ENCODE measurements at regions not wholly inside any gene's neighbourhood (a gene's known extent, or its start where the extent isn't known, plus 50 kb on each side); places are given as distances from the start of the nearest gene placed in this dataset.
"Not testable (repeated sequence)": the region's sequence is repeated elsewhere in the genome, so short reads cannot be mapped to it uniquely, and the experiment has no call there.

DNA sequence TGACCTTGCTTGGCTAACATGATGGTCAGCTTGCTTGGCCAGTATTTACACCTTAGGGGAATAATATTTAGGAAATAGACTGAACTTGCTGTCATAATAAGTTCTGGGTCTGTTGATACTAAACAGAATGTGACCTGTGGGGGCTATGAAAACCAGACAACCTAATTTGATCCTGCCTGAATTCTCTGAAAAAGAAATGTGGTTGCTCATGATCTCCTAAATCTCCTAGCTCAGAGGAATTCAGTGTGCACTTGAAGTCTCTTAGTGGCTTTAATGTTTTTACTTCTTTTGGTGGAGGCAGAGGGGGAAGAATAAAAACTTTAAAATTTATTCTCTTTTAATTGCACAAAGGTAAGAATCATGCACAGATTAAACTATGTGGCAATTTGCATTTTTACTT lies 205.2 kb downstream of the SEC23IP start:
- Histone ChIP-seq H3K27me3 (ENCODE audit: control insufficient read depth in 1 of 2, insufficient read depth in 2 of 2, low read length in 1 of 2) (no peaks in the 10 kb centered on the region), H3K27ac (ENCODE audit: low read depth in 1 of 2, low read length in 2 of 2) (no peak overlapping the region), H3K9me3 (ENCODE audit: control insufficient read depth, low read length) (no peaks in the 10 kb centered on the region), H3K4me3 (ENCODE audit: low read length in 2 of 2) (no peak overlapping the region), H3K36me3 (ENCODE audit: control insufficient read depth in 1 of 2, insufficient read depth in 2 of 2, low read length in 1 of 2) (no peaks in the 10 kb centered on the region), H3K4me1 (ENCODE audit: control insufficient read depth in 1 of 2, insufficient read depth in 2 of 2, low read length in 2 of 2) (no peaks in the 10 kb centered on the region)
- ATAC-seq (ENCODE audit: low FRiP score) = no peak
- DNase-seq = no peak
- intact Hi-C loops (cut with DNase I) = no loop called here

DNA sequence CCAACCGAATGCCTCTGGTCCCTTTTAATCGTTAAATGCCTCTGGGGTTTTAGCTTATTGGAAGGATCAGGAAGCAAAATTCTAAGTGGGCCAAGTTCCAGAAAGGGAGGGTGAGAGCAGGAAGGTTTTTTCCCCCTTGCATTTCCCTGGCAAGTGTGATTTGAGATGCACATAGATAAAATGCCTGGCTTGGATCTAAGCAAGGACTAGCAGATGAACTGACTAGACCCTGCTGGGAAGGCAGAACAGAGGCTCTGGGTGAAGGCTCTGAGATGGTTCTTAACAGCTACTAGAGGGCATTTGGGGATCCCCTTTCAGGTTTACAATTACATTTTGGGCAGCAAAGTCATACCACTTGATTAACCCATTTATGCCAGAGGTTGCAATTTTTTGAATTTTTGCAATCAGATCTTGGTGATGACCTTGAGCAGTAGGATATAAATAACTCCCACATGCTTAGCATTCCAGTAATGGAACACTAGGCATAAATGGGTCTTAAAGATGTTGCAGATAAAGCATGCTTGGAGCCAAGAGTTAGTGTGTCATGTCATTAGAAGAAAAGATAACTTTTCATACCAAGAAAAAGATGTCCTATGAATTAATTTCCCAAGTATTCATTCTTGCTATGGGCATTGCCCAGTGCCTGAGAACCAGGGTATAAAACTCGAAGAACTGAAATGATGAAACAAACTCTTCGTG lies 205.9 kb downstream of the SEC23IP start:
- no peaks in the 10 kb centered on the region for H3K4me1 ChIP-seq (ENCODE audit: control insufficient read depth in 1 of 2, insufficient read depth in 2 of 2, low read length in 2 of 2)
- H3K4me3 ChIP-seq (ENCODE audit: low read length in 2 of 2) = no peak overlapping the region
- no peaks in the 10 kb centered on the region for H3K27me3 ChIP-seq (ENCODE audit: control insufficient read depth in 1 of 2, insufficient read depth in 2 of 2, low read length in 1 of 2)
- H3K9me3 ChIP-seq (ENCODE audit: control insufficient read depth, low read length) = no peaks in the 10 kb centered on the region
- intact Hi-C loops (cut with DNase I) = no loop called here
- no peak overlapping the region for H3K27ac ChIP-seq (ENCODE audit: low read depth in 1 of 2, low read length in 2 of 2)
- DNase-seq (no peak), ATAC-seq (ENCODE audit: low FRiP score) (no peak)
- H3K36me3 ChIP-seq (ENCODE audit: control insufficient read depth in 1 of 2, insufficient read depth in 2 of 2, low read length in 1 of 2) = no peaks in the 10 kb centered on the region
- WGBS, 2 donors = 56 to 58% methylated on average over 4 of the region's 4 CpGs

DNA sequence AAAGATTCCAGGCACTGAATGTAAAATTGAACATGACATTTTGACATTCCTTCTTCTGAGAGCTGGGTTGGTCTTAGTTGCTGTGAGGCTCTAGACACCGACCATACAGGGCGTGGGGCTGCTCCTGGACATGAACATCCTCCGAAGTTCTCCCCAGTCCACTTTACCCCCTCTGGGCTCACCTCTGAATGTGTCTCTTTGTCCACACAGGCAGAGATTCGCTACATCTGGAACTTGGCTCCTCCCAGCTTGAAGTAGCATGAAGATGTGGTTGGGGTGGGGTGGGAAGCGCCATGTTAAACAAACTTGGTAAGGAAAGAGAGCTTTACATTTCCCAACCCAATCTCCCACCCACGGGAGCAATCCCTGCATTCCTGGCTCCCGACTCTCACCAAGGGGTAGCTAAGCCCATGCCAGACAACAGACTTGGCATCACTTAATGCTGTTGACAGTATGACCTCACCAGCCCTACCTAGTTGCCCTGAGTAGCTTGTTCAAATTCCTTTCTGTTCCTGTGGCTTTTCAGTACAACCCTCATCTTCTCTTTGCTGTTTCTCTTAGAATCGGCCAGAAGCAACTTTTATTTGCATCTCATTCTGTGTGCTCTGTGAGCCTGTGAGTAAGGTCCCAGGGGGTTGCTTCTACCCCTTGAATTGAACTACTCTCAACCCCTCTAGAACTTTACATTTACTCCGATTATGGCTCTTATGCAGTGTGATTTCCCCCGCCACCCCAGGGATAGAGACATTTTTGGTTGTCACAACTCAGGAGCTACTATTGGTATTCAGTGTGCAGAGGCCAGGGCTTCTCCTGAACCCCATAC lies 211.4 kb downstream of the SEC23IP start:
- no peak overlapping the region for H3K4me3 ChIP-seq (ENCODE audit: low read length in 2 of 2)
- WGBS, 2 donors = 70% methylated on average over 10 of the region's 10 CpGs
- DNase-seq (no peak), ATAC-seq (ENCODE audit: low FRiP score) (no peak)
- no peaks in the 10 kb centered on the region for H3K27me3 ChIP-seq (ENCODE audit: control insufficient read depth in 1 of 2, insufficient read depth in 2 of 2, low read length in 1 of 2)
- no peaks in the 10 kb centered on the region for H3K36me3 ChIP-seq (ENCODE audit: control insufficient read depth in 1 of 2, insufficient read depth in 2 of 2, low read length in 1 of 2)
- intact Hi-C loops (cut with DNase I) = no loop called here
- no peaks in the 10 kb centered on the region for H3K4me1 ChIP-seq (ENCODE audit: control insufficient read depth in 1 of 2, insufficient read depth in 2 of 2, low read length in 2 of 2)
- no peaks in the 10 kb centered on the region for H3K9me3 ChIP-seq (ENCODE audit: control insufficient read depth, low read length)
- H3K27ac ChIP-seq (ENCODE audit: low read depth in 1 of 2, low read length in 2 of 2) = no peak overlapping the region

DNA sequence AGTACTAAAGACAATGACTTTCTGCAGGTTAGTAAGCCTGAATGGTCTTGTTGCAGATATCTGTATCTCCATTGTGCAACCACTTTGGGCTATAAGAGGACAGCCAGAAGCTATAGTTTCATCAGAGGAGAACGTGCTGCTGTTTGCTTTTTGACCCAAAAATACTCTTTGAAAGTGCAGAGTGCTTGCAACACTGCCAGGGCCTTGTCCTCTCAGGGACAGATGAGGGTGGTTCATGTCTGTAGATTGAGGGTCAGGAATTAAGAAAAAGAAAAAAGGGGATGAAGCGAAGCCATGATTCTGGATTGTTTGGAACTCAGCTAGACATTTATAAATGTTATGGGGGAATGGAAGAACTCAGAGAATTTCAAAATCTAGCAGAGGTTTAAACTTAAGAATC lies 212.5 kb downstream of the SEC23IP start:
- intact Hi-C loops (cut with DNase I) = no loop called here
- WGBS, 2 donors = 40 to 49% methylated on average over 2 of the region's 2 CpGs
- DNase-seq (no peak), ATAC-seq (ENCODE audit: low FRiP score) (no peak)
- H3K27me3 ChIP-seq (ENCODE audit: control insufficient read depth in 1 of 2, insufficient read depth in 2 of 2, low read length in 1 of 2) = no peaks in the 10 kb centered on the region
- no peaks in the 10 kb centered on the region for H3K4me1 ChIP-seq (ENCODE audit: control insufficient read depth in 1 of 2, insufficient read depth in 2 of 2, low read length in 2 of 2)
- H3K4me3 ChIP-seq (ENCODE audit: low read length in 2 of 2) = no peak overlapping the region
- H3K9me3 ChIP-seq (ENCODE audit: control insufficient read depth, low read length) = no peaks in the 10 kb centered on the region
- H3K36me3 ChIP-seq (ENCODE audit: control insufficient read depth in 1 of 2, insufficient read depth in 2 of 2, low read length in 1 of 2) = no peaks in the 10 kb centered on the region
- H3K27ac ChIP-seq (ENCODE audit: low read depth in 1 of 2, low read length in 2 of 2) = no peak overlapping the region

DNA sequence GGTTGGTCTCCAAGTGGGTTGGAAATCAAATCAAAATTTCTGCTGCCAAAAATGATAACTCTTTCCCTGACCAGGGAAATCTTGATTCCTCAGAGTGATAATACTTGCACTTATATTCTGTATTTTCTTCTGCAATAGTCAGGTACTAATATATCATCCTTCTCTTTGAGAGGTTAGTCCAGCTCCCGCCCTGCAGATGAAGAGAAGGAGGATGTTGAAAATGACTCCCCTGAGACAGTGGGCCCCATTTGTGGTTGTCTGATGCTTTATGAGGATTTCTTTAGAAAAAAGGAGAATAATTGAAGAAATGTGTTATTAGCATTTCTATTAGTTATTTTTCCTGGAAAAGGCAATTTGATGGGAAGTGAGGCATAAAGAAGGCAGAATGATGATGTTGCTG lies 213.0 kb downstream of the SEC23IP start:
- Histone ChIP-seq H3K9me3 (ENCODE audit: control insufficient read depth, low read length) (no peaks in the 10 kb centered on the region), H3K27ac (ENCODE audit: low read depth in 1 of 2, low read length in 2 of 2) (no peak overlapping the region), H3K4me1 (ENCODE audit: control insufficient read depth in 1 of 2, insufficient read depth in 2 of 2, low read length in 2 of 2) (no peaks in the 10 kb centered on the region), H3K4me3 (ENCODE audit: low read length in 2 of 2) (no peak overlapping the region), H3K36me3 (ENCODE audit: control insufficient read depth in 1 of 2, insufficient read depth in 2 of 2, low read length in 1 of 2) (no peaks in the 10 kb centered on the region), H3K27me3 (ENCODE audit: control insufficient read depth in 1 of 2, insufficient read depth in 2 of 2, low read length in 1 of 2) (no peaks in the 10 kb centered on the region)
- DNase-seq = no peak
- intact Hi-C loops (cut with DNase I) = no loop called here
- 28 to 54% methylated on average over 1 of the region's 1 CpG for WGBS, 2 donors
- no peak for ATAC-seq (ENCODE audit: low FRiP score)

DNA sequence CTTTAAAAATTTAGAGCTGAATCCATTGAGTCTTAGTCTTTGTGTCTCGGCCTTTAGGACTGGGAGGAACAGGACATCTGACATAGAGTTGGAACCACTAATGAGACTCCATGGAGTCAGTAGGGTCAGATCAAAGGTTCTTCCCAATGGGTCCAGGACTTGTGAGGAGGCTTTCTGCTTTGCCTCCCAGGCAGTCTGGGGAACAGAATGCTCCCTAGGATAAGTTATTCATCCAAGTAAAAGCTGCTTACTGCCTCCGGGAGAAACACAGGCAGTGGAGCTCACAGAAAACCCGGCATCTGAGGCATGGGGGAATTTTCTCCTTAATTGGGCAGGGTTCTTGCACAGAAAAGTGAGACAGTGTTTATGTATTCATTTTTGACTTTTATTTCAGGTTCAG lies 216.4 kb downstream of the SEC23IP start:
- no peaks in the 10 kb centered on the region for H3K9me3 ChIP-seq (ENCODE audit: control insufficient read depth, low read length)
- H3K36me3 ChIP-seq (ENCODE audit: control insufficient read depth in 1 of 2, insufficient read depth in 2 of 2, low read length in 1 of 2) = no peaks in the 10 kb centered on the region
- DNase-seq (no peak), ATAC-seq (ENCODE audit: low FRiP score) (no peak)
- H3K4me3 ChIP-seq (ENCODE audit: low read length in 2 of 2) = no peak overlapping the region
- WGBS, 2 donors = 69 to 73% methylated on average over 3 of the region's 3 CpGs
- intact Hi-C loops (cut with DNase I) = no loop called here
- no peaks in the 10 kb centered on the region for H3K27me3 ChIP-seq (ENCODE audit: control insufficient read depth in 1 of 2, insufficient read depth in 2 of 2, low read length in 1 of 2)
- no peaks in the 10 kb centered on the region for H3K4me1 ChIP-seq (ENCODE audit: control insufficient read depth in 1 of 2, insufficient read depth in 2 of 2, low read length in 2 of 2)
- no peak overlapping the region for H3K27ac ChIP-seq (ENCODE audit: low read depth in 1 of 2, low read length in 2 of 2)

DNA sequence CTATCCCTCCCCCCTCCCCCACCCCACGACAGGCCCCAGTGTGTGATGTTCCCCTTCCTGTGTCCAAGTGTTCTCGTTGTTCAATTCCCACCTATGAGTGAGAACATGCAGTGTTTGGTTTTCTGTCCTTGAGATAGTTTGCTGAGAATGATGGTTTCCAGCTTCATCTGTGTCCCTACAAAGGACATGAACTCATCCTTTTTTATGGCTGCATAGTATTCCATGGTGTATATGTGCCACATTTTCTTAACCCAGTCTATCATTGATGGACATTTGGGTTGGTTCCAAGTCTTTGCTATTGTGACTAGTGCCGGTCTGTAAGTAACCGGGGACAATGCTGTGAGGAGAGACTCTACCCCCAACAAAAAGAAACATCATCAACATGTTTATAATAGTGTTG lies 217.2 kb downstream of the SEC23IP start:
- intact Hi-C loops (cut with DNase I); H3K36me3 ChIP-seq (ENCODE audit: control insufficient read depth in 1 of 2, insufficient read depth in 2 of 2, low read length in 1 of 2); DNase-seq; H3K27ac ChIP-seq (ENCODE audit: low read depth in 1 of 2, low read length in 2 of 2); H3K27me3 ChIP-seq (ENCODE audit: control insufficient read depth in 1 of 2, insufficient read depth in 2 of 2, low read length in 1 of 2); H3K4me3 ChIP-seq (ENCODE audit: low read length in 2 of 2); H3K4me1 ChIP-seq (ENCODE audit: control insufficient read depth in 1 of 2, insufficient read depth in 2 of 2, low read length in 2 of 2); H3K9me3 ChIP-seq (ENCODE audit: control insufficient read depth, low read length); ATAC-seq (ENCODE audit: low FRiP score): not testable (repeated sequence)
- 76 to 90% methylated on average over 2 to 4 of the region's 4 CpGs for WGBS, 2 donors

DNA sequence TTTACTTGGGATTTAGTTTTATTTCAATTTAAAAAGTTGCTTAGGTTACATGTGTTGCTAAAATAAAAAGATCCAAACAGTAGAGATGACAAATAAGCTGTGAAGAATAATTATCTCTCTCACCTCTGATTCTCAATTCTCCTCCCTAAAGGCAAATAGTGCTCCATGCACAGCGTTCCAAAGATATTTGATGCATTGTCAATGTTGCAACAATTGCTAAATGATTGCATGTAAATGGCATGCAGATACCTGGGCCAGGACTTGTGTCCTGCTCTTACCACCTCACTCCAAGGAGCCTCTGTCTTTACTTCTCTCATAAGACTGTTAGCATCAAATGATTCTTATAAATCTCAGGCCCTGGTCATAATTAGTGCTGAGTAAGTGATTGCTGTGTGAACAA lies 217.7 kb downstream of the SEC23IP start:
- no peaks in the 10 kb centered on the region for H3K4me1 ChIP-seq (ENCODE audit: control insufficient read depth in 1 of 2, insufficient read depth in 2 of 2, low read length in 2 of 2)
- DNase-seq = no peak
- WGBS, 2 donors = 69% methylated on average over 1 of the region's 1 CpG
- no peaks in the 10 kb centered on the region for H3K9me3 ChIP-seq (ENCODE audit: control insufficient read depth, low read length)
- H3K4me3 ChIP-seq (ENCODE audit: low read length in 2 of 2) = no peak overlapping the region
- H3K27ac ChIP-seq (ENCODE audit: low read depth in 1 of 2, low read length in 2 of 2) = no peak overlapping the region
- ATAC-seq (ENCODE audit: low FRiP score) = no peak
- intact Hi-C loops (cut with DNase I) = no loop called here
- H3K27me3 ChIP-seq (ENCODE audit: control insufficient read depth in 1 of 2, insufficient read depth in 2 of 2, low read length in 1 of 2) = no peaks in the 10 kb centered on the region
- H3K36me3 ChIP-seq (ENCODE audit: control insufficient read depth in 1 of 2, insufficient read depth in 2 of 2, low read length in 1 of 2) = no peaks in the 10 kb centered on the region

DNA sequence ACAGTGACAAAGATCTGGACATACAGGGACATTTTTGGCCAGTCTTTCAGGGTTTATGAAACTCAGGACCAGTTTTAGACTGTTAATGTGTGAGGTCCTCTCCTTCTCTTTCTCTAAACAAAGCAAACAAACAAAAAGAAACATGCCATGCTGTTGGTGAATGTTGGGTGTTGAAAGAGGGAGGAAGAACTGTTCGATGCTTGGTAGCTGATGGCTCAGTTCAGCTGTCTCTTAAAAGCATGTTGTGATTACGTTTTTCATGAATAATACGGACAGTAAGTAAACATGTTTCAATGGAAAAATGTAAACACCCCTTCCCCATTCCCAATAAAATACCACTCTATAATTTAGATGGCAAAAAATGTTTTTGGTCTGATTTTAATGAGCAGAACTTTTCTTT lies 219.1 kb downstream of the SEC23IP start:
- 53 to 65% methylated on average over 3 of the region's 3 CpGs for WGBS, 2 donors
- H3K36me3 ChIP-seq (ENCODE audit: control insufficient read depth in 1 of 2, insufficient read depth in 2 of 2, low read length in 1 of 2) = no peaks in the 10 kb centered on the region
- H3K27ac ChIP-seq (ENCODE audit: low read depth in 1 of 2, low read length in 2 of 2) = no peak overlapping the region
- intact Hi-C loops (cut with DNase I) = no loop called here
- H3K4me1 ChIP-seq (ENCODE audit: control insufficient read depth in 1 of 2, insufficient read depth in 2 of 2, low read length in 2 of 2) = no peaks in the 10 kb centered on the region
- no peaks in the 10 kb centered on the region for H3K27me3 ChIP-seq (ENCODE audit: control insufficient read depth in 1 of 2, insufficient read depth in 2 of 2, low read length in 1 of 2)
- no peaks in the 10 kb centered on the region for H3K9me3 ChIP-seq (ENCODE audit: control insufficient read depth, low read length)
- DNase-seq = no peak
- no peak overlapping the region for H3K4me3 ChIP-seq (ENCODE audit: low read length in 2 of 2)
- ATAC-seq (ENCODE audit: low FRiP score) = no peak

Measured in aorta (tissue), 5 donors.